Spleen (tissue), 7 donors: ENCODE measurements at regions not wholly inside any gene's neighbourhood (a gene's known extent, or its start where the extent isn't known, plus 50 kb on each side); places are given as distances from the start of the nearest gene placed in this dataset.

ENCODE experiments used
- CTCF ChIP-seq, 11 experiments: fragments of 200-600 bp in 7 of 11; fragments of 450-650 bp in 4 of 11; sonication (generic) in 4 of 11; IDR thresholded peaks in 8 of 11; conservative IDR thresholded peaks in 3 of 11; 1 replicate in 7 of 11; 2 replicates in 4 of 11; pipeline versions ENCODE4 v1.4.0 to v1.8.0; 2016 to 2021; ENCODE audit warnings: antibody characterized with exemption in 11 of 11, inconsistent platforms in 4 of 11, mild to moderate bottlenecking in 1 of 11
- POLR2A ChIP-seq, 3 donors: fragments of 450-650 bp; IDR thresholded peaks; one replicate each; pipeline ENCODE4 v1.5.1; 2017; ENCODE audit warnings: antibody characterized with exemption in 3 of 3, mild to moderate bottlenecking in 1 of 3
- POLR2AphosphoS5 ChIP-seq, 3 donors: sonication (generic); formaldehyde crosslinking; IDR thresholded peaks; one replicate each; pipeline ENCODE4 v1.5.1; 2017; ENCODE audit warnings: antibody characterized with exemption in 3 of 3
- donor health status: DM: no; HTN: no; CAD: no; lungs with moderate emphysema.
- donor health status: DM: no; HTN: no; CAD: no.
- donor health status: DM: no; HTN: no; CAD: no.

DNA sequence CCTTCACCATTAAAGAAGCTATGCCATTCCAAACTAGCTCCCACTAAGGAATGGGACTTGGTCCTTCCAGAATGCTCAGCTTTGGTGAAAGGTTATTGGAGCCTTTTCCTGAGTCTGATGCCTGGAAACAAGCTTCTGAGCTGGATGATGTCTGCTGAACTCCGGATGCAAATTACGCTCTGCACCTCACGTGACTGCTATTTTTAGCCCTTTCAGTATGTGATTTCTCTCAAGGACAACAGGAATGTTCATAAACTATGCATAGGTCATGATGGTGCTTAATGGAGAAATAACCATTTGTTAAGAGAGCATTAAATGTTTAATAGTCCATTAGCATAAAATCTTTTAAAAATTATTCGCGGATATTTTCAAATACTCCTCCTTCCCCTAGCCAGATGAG, 631.4 kb upstream of the KIRREL3 start:
- no peak for TF ChIP-seq POLR2A (IDR thresholded peaks at IDR 0.05)
- TF ChIP-seq CTCF (IDR thresholded peaks at IDR 0.05 in 8 of 11, conservative IDR thresholded peaks at IDR 0.05 in 3 of 11), result no peak
- TF ChIP-seq POLR2AphosphoS5 (IDR thresholded peaks at IDR 0.05), result no peak
